ENCODE measurements at regions not wholly inside any gene's neighbourhood (a gene's known extent, or its start where the extent isn't known, plus 50 kb on each side); places are given as distances from the start of the nearest gene placed in this dataset.

- TF ChIP-seq ATF2 (IDR thresholded peaks at IDR 0.05; ENCODE audit: low read length) = no peak
Measured at GRCh38 chr2:223537651-223538601, 64.2 kb downstream of the SCG2 start (continued).

All from H1 (cell line).